ENCODE measurements at regions not wholly inside any gene's neighbourhood (a gene's known extent, or its start where the extent isn't known, plus 50 kb on each side); places are given as distances from the start of the nearest gene placed in this dataset.

GRCh38 chr6:65989676-65990075 lies 282.6 kb upstream of the EYS start:
- no peak for TF ChIP-seq CTCF (tag by site-specific recombination; IDR thresholded peaks at IDR 0.05)
- no peak for TF ChIP-seq ZNF324 (tag by site-specific recombination; IDR thresholded peaks at IDR 0.05)
- TF ChIP-seq PBX3 (CRISPR knock-in tag; IDR thresholded peaks at IDR 0.05), result no peak

All from HEK293 (cell line).